Right lobe of liver (tissue), 4 donors: ENCODE measurements at regions not wholly inside any gene's neighbourhood (a gene's known extent, or its start where the extent isn't known, plus 50 kb on each side); places are given as distances from the start of the nearest gene placed in this dataset.

Source experiments
- CTCF ChIP-seq, 4 donors: fragments of 200-600 bp in 3 of 4; fragments of 450-650 bp in 1 of 4; IDR thresholded peaks; one replicate each; pipeline versions ENCODE4 v1.5.1 to v1.8.0; 2016 to 2022; ENCODE audit warnings: antibody characterized with exemption in 4 of 4, mild to moderate bottlenecking in 2 of 4
- POLR2A ChIP-seq: fragments of 450-650 bp; IDR thresholded peaks from one replicate; pipeline ENCODE4 v1.6.1; 2017; ENCODE audit warnings: antibody characterized with exemption, mild to moderate bottlenecking
- donor health status: DM: no; HTN: no; CAD: no.
- donor health status: DM: no; HTN: no; CAD: no.
- donor health status: DM: no; HTN: yes; CAD: no.

- TF ChIP-seq CTCF (IDR thresholded peaks at IDR 0.05) (no peak), POLR2A (no peak)
Observed at GRCh38 chr6:105879146-105879545, 207.0 kb upstream of the PRDM1 start.
